ENCODE measurements at regions not wholly inside any gene's neighbourhood (a gene's known extent, or its start where the extent isn't known, plus 50 kb on each side); places are given as distances from the start of the nearest gene placed in this dataset.
A peak's percentile ranks its signal among the peaks of the same experiment; 100 is the strongest.
"Not testable (repeated sequence)": the region's sequence is repeated elsewhere in the genome, so short reads cannot be mapped to it uniquely, and the experiment has no call there.

DNA sequence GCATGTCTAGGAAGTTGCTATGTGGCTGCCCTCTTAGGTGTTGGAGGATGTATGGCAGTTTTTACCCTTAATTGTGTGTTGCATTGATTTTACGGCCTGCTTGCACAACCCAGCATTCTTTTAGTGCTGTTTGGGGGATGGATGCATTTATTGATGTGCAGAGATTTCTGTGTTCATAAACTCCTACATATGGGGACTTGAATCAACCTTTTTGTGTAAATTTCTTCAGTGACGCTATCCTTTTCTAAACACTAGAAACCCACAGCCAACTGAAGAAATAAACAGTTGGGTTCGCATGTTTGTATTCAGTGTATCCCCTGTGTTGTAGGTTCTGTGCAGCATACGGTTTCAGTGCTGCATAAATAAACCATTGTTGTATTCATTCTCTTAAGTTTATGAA lies 263.7 kb downstream of the RASEF start:
- no peaks in the 10 kb centered on the region for H3K4me1 Mint-ChIP-seq
- DNase-seq, result no peak
- H3K27me3 Mint-ChIP-seq, result no peaks in the 10 kb centered on the region
- no peak overlapping the region for H3K4me3 Mint-ChIP-seq
- no peak overlapping the region for H3K27ac Mint-ChIP-seq
- peaks cover 0 to 6% of the 10 kb centered on the region in 2 donors for H3K9me3 Mint-ChIP-seq
- no peak for ATAC-seq

DNA sequence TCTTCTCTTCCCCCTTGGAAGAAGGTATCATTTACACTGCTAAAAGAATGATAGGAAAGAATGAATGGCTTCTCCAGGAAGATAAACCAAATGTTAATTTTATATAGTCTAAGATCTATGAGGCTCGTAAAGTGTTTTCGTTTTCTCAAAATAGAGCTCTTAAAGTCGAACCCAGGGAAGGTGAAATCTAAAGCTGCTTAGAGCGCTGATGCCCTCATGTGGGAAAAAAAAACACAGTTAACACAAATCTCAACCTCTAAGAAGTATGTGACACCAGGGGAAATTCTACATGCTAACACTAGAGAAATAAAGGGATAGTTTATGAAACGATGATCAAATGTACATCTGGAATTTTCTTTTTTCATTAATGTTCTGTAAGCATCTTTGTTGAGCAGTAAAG lies 257.9 kb downstream of the RASEF start:
- H3K4me1 Mint-ChIP-seq, result no peaks in the 10 kb centered on the region
- H3K27ac Mint-ChIP-seq, result no peak overlapping the region
- H3K9me3 Mint-ChIP-seq, result peaks cover 9 to 12% of the 10 kb centered on the region in 2 donors
- ATAC-seq (no peak), DNase-seq (no peak)
- no peak overlapping the region for H3K4me3 Mint-ChIP-seq
- H3K27me3 Mint-ChIP-seq, result no peaks in the 10 kb centered on the region

DNA sequence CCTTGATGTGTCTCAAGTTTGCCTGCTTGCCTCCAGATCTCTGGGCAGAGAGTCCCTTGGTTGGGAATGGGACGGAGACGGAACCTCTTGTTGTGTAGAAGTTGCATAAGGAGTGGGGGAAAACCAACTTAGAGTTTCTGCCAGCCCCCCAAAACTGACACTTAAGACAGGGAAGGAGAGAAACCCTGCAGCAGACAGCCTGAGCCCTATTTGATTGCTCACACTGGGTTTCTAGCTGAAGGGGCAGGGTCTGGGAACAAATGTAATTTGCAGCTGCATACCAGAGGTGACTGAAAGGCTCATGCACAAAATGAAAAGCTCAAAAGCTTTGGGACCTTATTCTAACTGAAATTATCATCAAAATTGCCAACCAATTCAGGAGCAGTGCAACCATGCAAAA lies 254.5 kb downstream of the RASEF start:
- Mint-ChIP-seq H3K4me1 (no peaks in the 10 kb centered on the region), H3K27me3 (no peaks in the 10 kb centered on the region), H3K27ac (no peak overlapping the region), H3K9me3 (peaks cover 3 to 12% of the 10 kb centered on the region in 2 donors), H3K4me3 (no peak overlapping the region)
- DNase-seq (no peak), ATAC-seq (no peak)

DNA sequence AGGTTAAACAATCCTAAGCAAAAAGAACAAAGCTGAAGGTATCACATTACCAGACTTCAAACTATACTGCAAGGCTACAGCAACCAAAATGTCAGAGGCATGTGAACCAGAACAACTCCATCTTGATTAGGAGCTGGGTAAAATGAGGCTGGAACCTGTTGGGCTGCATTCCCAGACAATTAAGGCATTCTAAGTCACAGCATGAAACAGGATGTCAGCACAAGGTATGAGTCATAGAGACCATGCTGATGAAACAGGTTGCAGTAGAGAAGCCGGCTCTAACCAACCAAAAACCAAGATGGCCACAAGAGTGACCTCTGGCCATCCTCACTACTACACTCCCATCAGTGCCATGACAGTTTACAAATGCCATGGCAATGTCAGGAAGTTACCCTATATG lies 252.0 kb downstream of the RASEF start:
- H3K27me3 Mint-ChIP-seq, result no peaks in the 10 kb centered on the region
- H3K4me1 Mint-ChIP-seq, result no peaks in the 10 kb centered on the region
- peaks cover 3 to 12% of the 10 kb centered on the region in 2 donors for H3K9me3 Mint-ChIP-seq
- H3K4me3 Mint-ChIP-seq, result no peak overlapping the region
- H3K27ac Mint-ChIP-seq, result peak overlapping the region in 1 of 2 donors; percentile 27
- ATAC-seq, result peak; percentile 40
- DNase-seq, result no peak

DNA sequence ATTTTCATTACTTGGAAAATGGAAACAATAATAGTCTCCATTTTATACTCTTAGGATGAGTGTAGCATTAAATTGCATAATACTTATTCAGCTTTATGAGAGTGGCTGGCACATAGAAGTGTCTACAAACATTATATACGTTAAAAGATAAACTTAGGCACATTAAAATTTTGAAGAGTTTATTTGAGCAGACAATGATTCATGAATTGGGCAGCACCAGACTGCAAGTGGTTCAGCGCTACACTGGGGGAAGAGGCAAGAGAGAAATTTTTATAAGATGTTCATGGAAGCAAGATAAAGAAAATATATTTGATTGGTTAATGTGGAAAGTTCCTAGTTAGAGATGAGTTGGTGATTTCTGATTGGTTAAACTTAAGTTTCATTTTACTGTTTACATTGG lies 243.7 kb downstream of the RASEF start:
- Mint-ChIP-seq H3K27ac (no peak overlapping the region), H3K4me1 (no peaks in the 10 kb centered on the region), H3K4me3 (no peak overlapping the region), H3K9me3 (no peaks in the 10 kb centered on the region), H3K27me3 (no peaks in the 10 kb centered on the region)
- ATAC-seq (no peak), DNase-seq (no peak)

DNA sequence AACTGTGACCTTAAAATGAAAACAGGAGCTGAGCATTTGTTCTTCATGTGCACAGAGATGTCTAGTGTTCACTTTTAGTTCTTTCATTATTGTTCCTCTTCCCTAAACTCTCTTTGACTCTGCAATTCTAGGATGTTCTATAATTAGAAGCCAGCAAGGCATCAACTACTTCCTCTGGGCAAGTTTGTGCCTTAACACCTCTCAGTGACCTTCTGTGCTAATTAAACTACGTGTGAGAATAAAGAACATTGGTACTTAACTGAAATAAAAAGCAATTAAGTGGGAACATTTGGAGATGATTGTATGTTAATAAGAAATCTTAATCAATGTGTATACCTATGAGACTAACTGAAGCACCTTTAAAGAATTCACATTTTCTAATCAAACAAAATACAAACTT lies 242.8 kb downstream of the RASEF start:
- peaks cover 0 to under 1% of the 10 kb centered on the region in 2 donors for H3K9me3 Mint-ChIP-seq
- no peak for DNase-seq
- H3K27me3 Mint-ChIP-seq, result no peaks in the 10 kb centered on the region
- H3K4me1 Mint-ChIP-seq, result no peaks in the 10 kb centered on the region
- H3K27ac Mint-ChIP-seq, result no peak overlapping the region
- H3K4me3 Mint-ChIP-seq, result no peak overlapping the region
- no peak for ATAC-seq

DNA sequence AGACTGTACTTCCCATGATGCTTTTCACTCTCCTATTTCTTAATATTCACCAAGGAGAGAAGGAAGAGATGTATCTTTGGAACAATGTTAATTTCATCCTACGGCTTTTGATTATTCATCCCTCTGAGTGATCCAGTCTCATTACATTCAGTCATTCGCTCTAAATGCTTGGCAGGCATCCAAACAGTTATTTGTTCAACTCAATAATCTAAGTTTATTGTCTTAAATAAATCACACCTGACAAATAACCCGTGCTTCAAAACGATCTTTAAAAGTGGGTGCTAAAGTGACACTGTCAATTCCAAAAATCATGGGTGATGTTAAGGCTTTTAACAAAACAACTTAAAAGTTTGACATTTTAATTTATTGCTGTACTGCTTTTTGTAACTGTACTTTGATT lies 233.1 kb downstream of the RASEF start:
- H3K4me3 Mint-ChIP-seq, result no peak overlapping the region
- no peak for ATAC-seq
- no peaks in the 10 kb centered on the region for H3K4me1 Mint-ChIP-seq
- H3K27me3 Mint-ChIP-seq, result no peaks in the 10 kb centered on the region
- peaks cover 4 to 11% of the 10 kb centered on the region in 2 donors for H3K9me3 Mint-ChIP-seq
- H3K27ac Mint-ChIP-seq, result no peak overlapping the region
- DNase-seq, result no peak

DNA sequence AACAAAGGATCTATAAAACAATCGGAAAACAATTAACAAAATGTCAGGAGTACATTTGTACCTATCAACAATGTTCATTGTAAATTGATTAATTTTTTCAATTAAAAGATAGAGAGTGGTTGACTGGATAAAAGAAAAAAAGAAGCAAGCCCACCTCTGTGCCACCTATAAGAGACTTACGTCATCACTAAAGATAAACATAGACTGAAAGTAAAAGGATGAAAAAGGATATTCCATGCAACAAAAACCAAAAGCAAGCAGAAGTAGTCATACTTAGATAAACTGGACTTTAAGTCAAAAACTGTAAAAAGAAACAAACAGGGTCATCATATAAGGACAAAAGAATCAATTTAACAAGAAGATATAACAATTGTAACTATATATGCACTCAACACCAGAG lies 197.4 kb downstream of the RASEF start:
- H3K9me3 Mint-ChIP-seq, result peaks cover 0 to 13% of the 10 kb centered on the region in 2 donors
- no peak for ATAC-seq
- H3K27ac Mint-ChIP-seq, result no peak overlapping the region
- H3K27me3 Mint-ChIP-seq, result no peaks in the 10 kb centered on the region
- no peak overlapping the region for H3K4me3 Mint-ChIP-seq
- no peaks in the 10 kb centered on the region for H3K4me1 Mint-ChIP-seq
- no peak for DNase-seq

DNA sequence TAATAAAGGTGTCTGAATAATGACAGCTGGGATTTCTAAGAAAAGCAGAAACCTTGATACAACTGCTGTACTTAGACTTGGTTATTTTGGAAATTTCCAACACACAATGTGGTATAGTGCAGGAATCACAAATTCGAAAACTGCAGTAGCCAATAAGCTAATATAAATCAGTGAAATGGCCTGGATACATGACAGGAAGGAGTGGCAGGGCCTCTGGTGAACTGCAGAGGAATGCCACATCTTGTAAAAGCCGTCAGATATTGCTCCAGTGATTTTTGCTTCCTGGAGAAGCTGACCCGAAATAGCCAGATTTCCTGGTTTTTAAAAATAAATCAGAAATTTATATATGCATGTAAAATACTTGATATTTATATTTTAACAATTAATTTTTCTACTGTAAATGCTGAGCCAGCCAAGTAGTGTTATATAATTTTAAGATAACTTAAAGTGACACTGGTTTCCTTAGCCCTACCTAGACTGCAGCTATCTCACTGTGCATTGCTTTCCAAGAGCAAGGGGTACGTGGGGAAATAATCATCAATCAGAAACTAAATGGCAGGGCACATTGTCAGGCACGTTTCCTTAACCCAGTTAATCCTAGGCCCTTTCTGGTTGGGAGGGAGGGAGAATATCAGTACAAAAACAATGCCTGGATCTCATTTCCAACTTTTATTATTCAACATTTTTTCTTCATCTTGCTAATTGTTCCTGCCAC lies 182.4 kb downstream of the RASEF start:
- DNase-seq (no peak), ATAC-seq (no peak)
- H3K4me3 Mint-ChIP-seq, result no peak overlapping the region
- no peaks in the 10 kb centered on the region for H3K27me3 Mint-ChIP-seq
- H3K27ac Mint-ChIP-seq, result no peak overlapping the region
- H3K9me3 Mint-ChIP-seq, result no peaks in the 10 kb centered on the region
- no peaks in the 10 kb centered on the region for H3K4me1 Mint-ChIP-seq

DNA sequence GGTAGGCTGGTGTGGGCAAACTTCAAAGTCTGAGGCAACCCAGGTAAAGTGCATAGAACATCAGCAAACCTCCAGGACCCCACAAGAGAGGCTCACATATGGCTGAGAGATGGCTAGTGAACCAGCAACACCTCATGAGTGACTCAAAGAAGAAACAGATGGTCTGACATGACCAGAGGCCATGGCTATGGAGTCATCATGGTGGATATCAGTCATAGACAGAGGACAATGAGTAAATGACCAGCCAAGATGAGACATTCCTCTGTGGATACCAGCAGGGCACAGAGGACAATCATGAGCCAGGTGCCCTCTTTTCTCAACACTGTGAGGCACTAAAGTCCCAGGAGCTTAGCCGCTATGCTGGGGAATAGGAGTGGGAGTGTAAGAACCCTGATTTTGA lies 180.8 kb downstream of the RASEF start:
- Mint-ChIP-seq H3K9me3 (no peaks in the 10 kb centered on the region), H3K4me3 (no peak overlapping the region), H3K4me1 (no peaks in the 10 kb centered on the region), H3K27me3 (no peaks in the 10 kb centered on the region), H3K27ac (no peak overlapping the region)
- DNase-seq, result no peak
- no peak for ATAC-seq

DNA sequence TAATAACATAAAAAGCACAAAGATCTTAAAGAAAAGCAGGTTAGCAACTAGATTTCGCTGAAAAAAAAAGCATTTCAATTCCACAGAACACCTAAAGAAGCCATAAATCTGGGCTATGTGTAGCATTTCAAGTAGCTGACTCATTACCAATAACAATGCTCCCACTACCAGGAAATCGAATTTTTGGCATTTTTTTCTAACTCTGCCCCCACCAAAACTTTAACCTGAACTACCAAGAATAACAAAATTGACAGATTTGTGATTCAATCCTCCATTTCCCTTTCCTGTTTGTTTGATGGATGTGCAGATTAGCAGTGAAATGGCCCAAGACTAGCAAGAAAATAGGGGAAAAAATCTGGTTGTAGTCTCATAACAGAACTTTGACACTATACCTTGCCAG lies 180.2 kb downstream of the RASEF start:
- Mint-ChIP-seq H3K4me1 (no peaks in the 10 kb centered on the region), H3K27ac (no peak overlapping the region), H3K27me3 (no peaks in the 10 kb centered on the region), H3K9me3 (no peaks in the 10 kb centered on the region), H3K4me3 (no peak overlapping the region)
- no peak for ATAC-seq
- no peak for DNase-seq

DNA sequence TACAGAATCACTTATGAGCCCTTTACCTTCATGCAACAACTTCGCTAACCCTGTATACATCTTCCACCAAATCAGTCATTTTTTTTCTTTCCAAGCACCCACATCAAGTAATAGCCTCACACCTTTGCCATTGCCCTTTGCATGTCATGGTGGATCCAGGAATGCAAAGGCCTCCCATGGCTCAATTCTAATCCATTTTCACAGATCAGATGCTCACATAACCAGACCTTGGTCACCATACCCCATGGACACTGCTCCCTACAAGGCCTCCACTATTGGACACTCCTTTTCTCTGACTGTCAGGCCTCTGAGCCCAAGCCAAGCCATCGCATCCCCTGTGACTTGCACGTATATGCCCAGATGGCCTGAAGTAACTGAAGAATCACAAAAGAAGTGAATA lies 179.5 kb downstream of the RASEF start:
- no peaks in the 10 kb centered on the region for H3K4me1 Mint-ChIP-seq
- peak overlapping the region in 1 of 2 donors; percentile 59 for H3K27ac Mint-ChIP-seq
- ATAC-seq, result no peak
- no peaks in the 10 kb centered on the region for H3K9me3 Mint-ChIP-seq
- H3K4me3 Mint-ChIP-seq, result no peak overlapping the region
- no peaks in the 10 kb centered on the region for H3K27me3 Mint-ChIP-seq
- DNase-seq, result no peak

DNA sequence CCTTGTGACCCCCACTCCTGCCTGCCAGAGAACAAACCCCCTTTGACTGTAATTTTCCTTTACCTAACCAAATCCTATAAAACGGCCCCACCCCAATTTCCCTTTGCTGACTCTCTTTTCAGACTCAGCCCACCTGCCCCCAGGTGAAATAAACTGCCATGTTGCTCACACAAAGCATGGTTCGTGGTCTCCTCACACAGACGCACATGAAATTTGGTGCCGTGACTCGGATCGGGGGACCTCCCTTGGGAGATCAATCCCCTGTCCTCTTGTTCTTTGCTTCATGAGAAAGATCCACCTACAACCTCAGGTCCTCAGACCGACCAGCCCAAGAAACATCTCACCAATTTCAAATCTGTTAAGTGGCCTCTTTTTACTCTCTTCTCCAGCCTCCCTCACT lies 179.0 kb downstream of the RASEF start:
- not testable (repeated sequence) for ATAC-seq, H3K27ac Mint-ChIP-seq, H3K9me3 Mint-ChIP-seq, DNase-seq, H3K4me3 Mint-ChIP-seq, H3K4me1 Mint-ChIP-seq, H3K27me3 Mint-ChIP-seq

DNA sequence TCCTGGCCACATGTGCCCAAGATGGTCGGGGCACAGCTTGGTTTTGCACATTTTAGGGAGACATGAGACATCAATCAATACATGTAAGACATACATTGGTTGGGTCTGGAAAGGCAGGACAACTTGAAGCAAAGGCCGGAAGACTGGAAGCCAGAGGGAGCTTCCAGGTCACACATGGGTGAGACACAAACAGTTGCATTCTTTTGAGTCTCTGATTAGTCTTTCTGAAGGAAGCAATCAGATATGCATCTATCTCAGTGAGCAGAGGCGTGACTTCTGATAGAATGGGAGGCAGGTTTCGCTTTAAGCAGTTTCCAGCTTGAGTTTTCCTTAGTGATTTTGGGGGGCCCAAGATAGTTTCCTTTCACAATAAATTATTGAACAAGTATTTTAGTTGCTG lies 172.5 kb downstream of the RASEF start:
- ATAC-seq (no peak), DNase-seq (no peak)
- Mint-ChIP-seq H3K27ac (no peak overlapping the region), H3K9me3 (no peaks in the 10 kb centered on the region), H3K4me1 (no peaks in the 10 kb centered on the region), H3K4me3 (no peak overlapping the region), H3K27me3 (no peaks in the 10 kb centered on the region)

DNA sequence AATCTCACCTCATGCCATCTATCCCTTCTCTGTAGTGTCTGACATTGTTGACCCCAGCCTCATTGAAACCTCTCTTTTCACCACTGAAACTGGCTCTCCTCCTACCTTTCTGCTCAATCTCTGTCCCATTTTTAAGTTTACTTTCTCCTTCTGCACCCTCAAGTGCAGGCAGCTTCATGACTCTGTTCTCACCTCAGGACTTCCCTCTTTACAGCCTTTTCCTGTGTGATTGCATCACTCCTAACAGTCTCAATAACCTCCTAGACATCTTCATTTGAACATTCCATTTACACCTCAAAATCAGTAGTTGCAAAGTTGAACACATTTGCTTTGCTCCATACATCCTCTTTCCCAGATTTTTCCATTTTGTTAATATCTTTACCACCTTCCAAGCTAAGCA lies 172.1 kb downstream of the RASEF start:
- H3K27me3 Mint-ChIP-seq, result no peaks in the 10 kb centered on the region
- DNase-seq (no peak), ATAC-seq (peak; percentile 59)
- no peaks in the 10 kb centered on the region for H3K4me1 Mint-ChIP-seq
- no peak overlapping the region for H3K4me3 Mint-ChIP-seq
- no peak overlapping the region for H3K27ac Mint-ChIP-seq
- H3K9me3 Mint-ChIP-seq, result no peaks in the 10 kb centered on the region

DNA sequence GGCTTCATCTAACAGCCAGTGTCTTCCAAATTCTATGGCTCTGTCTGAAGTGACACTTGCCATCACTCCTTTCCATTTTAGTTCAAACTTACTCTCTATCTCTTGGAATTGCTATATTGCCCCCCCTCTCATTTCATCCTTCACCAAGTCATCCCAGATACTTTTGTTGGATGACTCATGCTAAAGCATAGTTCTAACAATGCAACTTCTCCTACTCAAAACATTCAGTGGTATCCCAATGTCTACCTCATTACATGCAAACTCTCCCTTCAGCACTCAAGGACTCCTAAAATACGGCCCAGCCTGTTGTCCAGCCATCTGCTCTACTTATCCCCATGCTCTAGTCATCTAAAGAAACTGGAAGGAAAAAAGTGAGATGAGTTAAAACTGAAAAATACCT lies 171.6 kb downstream of the RASEF start:
- H3K4me1 Mint-ChIP-seq, result no peaks in the 10 kb centered on the region
- ATAC-seq (no peak), DNase-seq (no peak)
- H3K27me3 Mint-ChIP-seq, result no peaks in the 10 kb centered on the region
- peaks cover 0 to 1% of the 10 kb centered on the region in 2 donors for H3K9me3 Mint-ChIP-seq
- no peak overlapping the region for H3K4me3 Mint-ChIP-seq
- no peak overlapping the region for H3K27ac Mint-ChIP-seq

DNA sequence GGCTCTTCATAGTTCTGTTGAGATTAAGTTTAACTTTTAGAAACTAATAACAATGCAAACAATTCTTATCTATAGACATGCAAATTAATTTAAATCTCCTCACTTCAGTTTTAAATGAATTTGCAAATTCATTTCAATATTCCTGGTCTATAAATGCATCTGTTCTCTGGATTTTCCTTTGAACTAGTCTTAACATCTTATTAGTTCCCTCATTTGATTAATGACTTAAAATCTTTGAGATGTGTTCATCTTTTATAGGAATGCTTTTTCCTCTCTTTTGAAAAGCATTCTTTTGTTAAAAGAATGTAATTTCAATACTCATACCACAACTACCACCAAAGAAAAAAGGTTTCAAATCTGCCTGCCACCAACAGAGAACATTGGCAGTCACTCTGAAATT lies 169.4 kb downstream of the RASEF start:
- H3K4me1 Mint-ChIP-seq, result no peaks in the 10 kb centered on the region
- H3K4me3 Mint-ChIP-seq, result no peak overlapping the region
- H3K27ac Mint-ChIP-seq, result no peak overlapping the region
- ATAC-seq, result no peak
- peaks cover 0 to 6% of the 10 kb centered on the region in 2 donors for H3K9me3 Mint-ChIP-seq
- no peak for DNase-seq
- H3K27me3 Mint-ChIP-seq, result no peaks in the 10 kb centered on the region

Data from stimulated activated naive CD8-positive, alpha-beta T cell treated with anti-CD3 and anti-CD28 coated beads, Interleukin-15, amount 100 ng/mL, for 72 hours (primary cell).